ENCODE measurements at regions not wholly inside any gene's neighbourhood (a gene's known extent, or its start where the extent isn't known, plus 50 kb on each side); places are given as distances from the start of the nearest gene placed in this dataset.

GRCh38 chr9:81387360-81388106 is 301.8 kb downstream of the TLE1 start:
- DNase-seq, result no peak

- DNase-seq, result no peak
Measured at GRCh38 chr9:81384911-81385310, 304.4 kb downstream of the TLE1 start.

- DNase-seq, result no peak
Measured at GRCh38 chr9:81382281-81382680, 307.1 kb downstream of the TLE1 start.

- no peak for DNase-seq
Measured at GRCh38 chr9:81381694-81382093, 307.7 kb downstream of the TLE1 start.

- DNase-seq, result no peak
Measured at GRCh38 chr9:81380504-81381359, 308.6 kb downstream of the TLE1 start.

GRCh38 chr9:81379655-81380054 is 309.7 kb downstream of the TLE1 start:
- no peak for DNase-seq

GRCh38 chr9:81377921-81378320 is 311.4 kb downstream of the TLE1 start:
- DNase-seq, result no peak

- no peak for DNase-seq
Measured at GRCh38 chr9:81377320-81377719, 312.0 kb downstream of the TLE1 start.

GRCh38 chr9:81375187-81376100 is 313.9 kb downstream of the TLE1 start:
- no peak for DNase-seq

- no peak for DNase-seq
Measured at GRCh38 chr9:81374459-81375186, 314.7 kb downstream of the TLE1 start.

- no peak for DNase-seq
Measured at GRCh38 chr9:81373294-81373693, 316.1 kb downstream of the TLE1 start.

GRCh38 chr9:81372628-81373191 is 316.6 kb downstream of the TLE1 start:
- no peak for DNase-seq

GRCh38 chr9:81371824-81372223 is 317.5 kb downstream of the TLE1 start:
- no peak for DNase-seq

- DNase-seq, result no peak
Measured at GRCh38 chr9:81370650-81371049, 318.7 kb downstream of the TLE1 start.

GRCh38 chr9:81370096-81370495 is 319.3 kb downstream of the TLE1 start:
- DNase-seq, result no peak

- no peak for DNase-seq
Measured at GRCh38 chr9:81369121-81369520, 320.2 kb downstream of the TLE1 start.

- no peak for DNase-seq
Measured at GRCh38 chr9:81363916-81364480, 325.3 kb downstream of the TLE1 start.

- no peak for DNase-seq
Measured at GRCh38 chr9:81361296-81361695, 328.1 kb downstream of the TLE1 start.

GRCh38 chr9:81351166-81351565 is 338.2 kb downstream of the TLE1 start:
- no peak for DNase-seq

GRCh38 chr9:81344366-81344765 is 345.0 kb downstream of the TLE1 start:
- DNase-seq, result no peak

GRCh38 chr9:81335879-81336421 is 353.4 kb downstream of the TLE1 start:
- DNase-seq, result no peak

Measured in activated CD8-positive, alpha-beta memory T cell treated with anti-CD3 and anti-CD28 coated beads, Interleukin-2, amount 50 U/mL, for 48 hours (primary cell).